ENCODE measurements at regions not wholly inside any gene's neighbourhood (a gene's known extent, or its start where the extent isn't known, plus 50 kb on each side); places are given as distances from the start of the nearest gene placed in this dataset.
"Not testable (repeated sequence)": the region's sequence is repeated elsewhere in the genome, so short reads cannot be mapped to it uniquely, and the experiment has no call there.

GRCh38 chr5:21049901-21050300 is 1061.9 kb upstream of the CDH18 start:
- no peak for DNase-seq (ENCODE audit: low read depth)

- DNase-seq (ENCODE audit: low read depth): no peak
These were observed 1043.0 kb upstream of the CDH18 start for GRCh38 chr5:21030981-21031380.

- DNase-seq (ENCODE audit: low read depth): no peak
These were observed 1037.0 kb upstream of the CDH18 start for GRCh38 chr5:21024966-21025365.

- DNase-seq (ENCODE audit: low read depth): no peak
These were observed 1025.2 kb upstream of the CDH18 start for GRCh38 chr5:21013237-21013636.

GRCh38 chr5:21007781-21008180 is 1019.8 kb upstream of the CDH18 start:
- no peak for DNase-seq (ENCODE audit: low read depth)

- DNase-seq (ENCODE audit: low read depth): not testable (repeated sequence)
These were observed 1000.9 kb upstream of the CDH18 start for GRCh38 chr5:20988933-20989332.

GRCh38 chr5:20985754-20986153 is 997.8 kb upstream of the CDH18 start:
- DNase-seq (ENCODE audit: low read depth): no peak

GRCh38 chr5:20974426-20974825 is 986.4 kb upstream of the CDH18 start:
- no peak for DNase-seq (ENCODE audit: low read depth)

- no peak for DNase-seq (ENCODE audit: low read depth)
These were observed 984.5 kb upstream of the CDH18 start for GRCh38 chr5:20972419-20972925.

- DNase-seq (ENCODE audit: low read depth): no peak
These were observed 971.3 kb upstream of the CDH18 start for GRCh38 chr5:20959347-20959746.

- no peak for DNase-seq (ENCODE audit: low read depth)
These were observed 970.6 kb upstream of the CDH18 start for GRCh38 chr5:20958641-20959040.

GRCh38 chr5:20956134-20956533 is 968.1 kb upstream of the CDH18 start:
- no peak for DNase-seq (ENCODE audit: low read depth)

- DNase-seq (ENCODE audit: low read depth): no peak
These were observed 961.6 kb upstream of the CDH18 start for GRCh38 chr5:20949636-20950035.

GRCh38 chr5:20943183-20943971 is 955.4 kb upstream of the CDH18 start:
- not testable (repeated sequence) for DNase-seq (ENCODE audit: low read depth)

GRCh38 chr5:20942603-20943002 is 954.6 kb upstream of the CDH18 start:
- DNase-seq (ENCODE audit: low read depth): not testable (repeated sequence)

GRCh38 chr5:20940786-20941185 is 952.8 kb upstream of the CDH18 start:
- not testable (repeated sequence) for DNase-seq (ENCODE audit: low read depth)

GRCh38 chr5:20890936-20891335 is 902.9 kb upstream of the CDH18 start:
- DNase-seq (ENCODE audit: low read depth): not testable (repeated sequence)

GRCh38 chr5:20875726-20876125 is 887.7 kb upstream of the CDH18 start:
- DNase-seq (ENCODE audit: low read depth): not testable (repeated sequence)

GRCh38 chr5:20865892-20866291 is 877.9 kb upstream of the CDH18 start:
- not testable (repeated sequence) for DNase-seq (ENCODE audit: low read depth)

GRCh38 chr5:20833081-20833627 is 845.2 kb upstream of the CDH18 start:
- DNase-seq (ENCODE audit: low read depth): no peak

- no peak for DNase-seq (ENCODE audit: low read depth)
These were observed 844.4 kb upstream of the CDH18 start for GRCh38 chr5:20832204-20833080.

- DNase-seq (ENCODE audit: low read depth): not testable (repeated sequence)
These were observed 838.0 kb upstream of the CDH18 start for GRCh38 chr5:20825951-20826350.

GRCh38 chr5:20797216-20797615 is 809.2 kb upstream of the CDH18 start:
- DNase-seq (ENCODE audit: low read depth): not testable (repeated sequence)
